Uterus (tissue), 3 donors: ENCODE measurements at regions not wholly inside any gene's neighbourhood (a gene's known extent, or its start where the extent isn't known, plus 50 kb on each side); places are given as distances from the start of the nearest gene placed in this dataset.

Experiments used
- DNase-seq, 2 donors: peaks; one replicate each; pipeline ENCODE4 v3.0.0-alpha.2; 2019 to 2020
- H3K27ac ChIP-seq, 2 donors: fragments of 200-600 bp; sonication (generic); 1 replicate in 1 of 2; 2 replicates in 1 of 2; pipeline ENCODE4 v1.5.1; 2016 to 2018
- H3K27me3 ChIP-seq, 2 donors: fragments of 200-600 bp; sonication (generic); one replicate each; pipeline ENCODE4 v1.5.1; 2018 to 2019; ENCODE audit warnings: control low read depth in 1 of 2
- H3K36me3 ChIP-seq, 2 donors: fragments of 200-600 bp; sonication (generic); one replicate each; pipeline ENCODE4 v1.5.1; 2019; ENCODE audit warnings: control low read depth in 1 of 2
- H3K4me1 ChIP-seq, 2 donors: fragments of 200-600 bp; sonication (generic); one replicate each; pipeline ENCODE4 v1.5.1; 2018 to 2019; ENCODE audit warnings: control low read depth in 1 of 2
- H3K4me3 ChIP-seq, 2 donors: fragments of 200-600 bp; sonication (generic); 1 replicate in 1 of 2; 2 replicates in 1 of 2; pipeline ENCODE4 v1.5.1; 2018 to 2019; ENCODE audit warnings: mild to moderate bottlenecking in 1 of 2
- H3K9me3 ChIP-seq, 2 donors: fragments of 200-600 bp; sonication (generic); one replicate each; pipeline ENCODE4 v1.5.1; 2019; ENCODE audit warnings: control low read depth in 1 of 2
- CTCF ChIP-seq, 4 experiments: fragments of 200-600 bp in 2 of 4; fragments of 450-650 bp in 2 of 4; sonication (generic) in 2 of 4; IDR thresholded peaks; one replicate each; pipeline ENCODE4 v1.5.1; 2016 to 2019; ENCODE audit warnings: antibody characterized with exemption in 4 of 4, mild to moderate bottlenecking in 2 of 4, moderate library complexity in 1 of 4
- POLR2A ChIP-seq, 2 donors: fragments of 450-650 bp; IDR thresholded peaks; one replicate each; pipeline ENCODE4 v1.6.1; 2016; ENCODE audit warnings: antibody characterized with exemption in 2 of 2, mild to moderate bottlenecking in 1 of 2, moderate library complexity in 1 of 2
- intact Hi-C: fragments of 100-400 bp; cut with DNase I; formaldehyde crosslinking; loops from one replicate; pipeline ENCODE4 v1.15.1; 2023; ENCODE audit warnings: low total_unique reads
- donor health status: DM: yes; HTN: yes; CAD: no.

GRCh38 chr18:34018336-34018735 lies 206.4 kb downstream of the NOL4 start:
- no peaks in the 10 kb centered on the region for H3K27me3 ChIP-seq
- no peak overlapping the region for H3K4me3 ChIP-seq
- no peak for DNase-seq
- no peaks in the 10 kb centered on the region for H3K36me3 ChIP-seq
- no peaks in the 10 kb centered on the region for H3K4me1 ChIP-seq
- intact Hi-C loops = no loop called here
- no peak overlapping the region for H3K27ac ChIP-seq
- no peaks in the 10 kb centered on the region for H3K9me3 ChIP-seq
- TF ChIP-seq POLR2A (IDR thresholded peaks at IDR 0.05) (no peak), CTCF (IDR thresholded peaks at IDR 0.05) (no peak)

DNA sequence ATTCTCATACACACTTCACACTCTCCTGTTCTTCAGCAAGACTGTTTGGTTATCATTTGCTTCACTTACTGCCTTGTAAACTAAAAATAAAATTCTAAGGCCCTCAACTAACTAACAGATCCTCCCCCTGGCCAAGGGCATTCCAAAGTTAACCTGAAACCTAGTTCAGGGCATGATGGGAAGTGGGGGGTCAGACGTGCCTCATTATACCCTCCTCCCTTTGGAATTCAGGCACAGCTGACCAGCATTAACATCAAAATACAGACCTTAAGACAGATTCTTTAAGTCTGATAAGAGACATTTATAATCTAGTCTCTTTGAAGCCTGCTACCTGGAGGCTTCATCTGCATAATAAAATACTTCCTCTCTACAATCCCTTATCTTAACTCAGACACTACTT lies 221.0 kb downstream of the NOL4 start:
- H3K36me3 ChIP-seq = no peaks in the 10 kb centered on the region
- no peaks in the 10 kb centered on the region for H3K27me3 ChIP-seq
- TF ChIP-seq POLR2A (IDR thresholded peaks at IDR 0.05) = no peak
- no peak for TF ChIP-seq CTCF (IDR thresholded peaks at IDR 0.05)
- no peaks in the 10 kb centered on the region for H3K9me3 ChIP-seq
- H3K4me3 ChIP-seq = no peak overlapping the region
- intact Hi-C loops = no loop called here
- no peak overlapping the region for H3K27ac ChIP-seq
- H3K4me1 ChIP-seq = no peaks in the 10 kb centered on the region
- DNase-seq = no peak

DNA sequence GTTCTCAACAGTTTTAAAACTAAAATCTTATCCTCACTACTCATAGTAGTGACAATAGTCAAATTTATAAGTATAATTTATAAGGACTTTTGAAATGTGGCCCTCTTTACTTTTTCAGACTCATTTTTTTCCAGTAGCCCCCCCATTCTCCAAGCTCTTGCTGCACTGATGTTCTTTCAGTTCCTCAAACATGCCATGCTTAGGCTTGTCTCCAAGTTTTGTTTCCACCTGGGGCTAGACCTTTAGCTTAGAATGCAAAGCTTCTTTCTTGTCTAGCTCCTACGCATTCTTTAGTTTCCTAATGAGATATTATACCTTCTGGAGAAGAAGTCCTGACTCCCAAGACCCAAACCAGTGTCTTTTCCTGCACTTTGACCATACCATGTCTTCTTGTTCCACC lies 222.6 kb downstream of the NOL4 start:
- Histone ChIP-seq H3K27me3 (no peaks in the 10 kb centered on the region), H3K4me1 (no peaks in the 10 kb centered on the region), H3K27ac (no peak overlapping the region), H3K9me3 (no peaks in the 10 kb centered on the region), H3K4me3 (no peak overlapping the region), H3K36me3 (no peaks in the 10 kb centered on the region)
- no peak for DNase-seq
- TF ChIP-seq POLR2A (IDR thresholded peaks at IDR 0.05) = no peak
- no peak for TF ChIP-seq CTCF (IDR thresholded peaks at IDR 0.05)
- intact Hi-C loops = no loop called here

- Histone ChIP-seq H3K4me3 (no peak overlapping the region), H3K36me3 (no peaks in the 10 kb centered on the region), H3K4me1 (no peaks in the 10 kb centered on the region), H3K9me3 (no peaks in the 10 kb centered on the region), H3K27ac (no peak overlapping the region), H3K27me3 (no peaks in the 10 kb centered on the region)
- TF ChIP-seq POLR2A (IDR thresholded peaks at IDR 0.05) (no peak), CTCF (IDR thresholded peaks at IDR 0.05) (no peak)
- DNase-seq = no peak
- intact Hi-C loops = no loop called here
Measured at GRCh38 chr18:34001376-34001775, 223.3 kb downstream of the NOL4 start.

DNA sequence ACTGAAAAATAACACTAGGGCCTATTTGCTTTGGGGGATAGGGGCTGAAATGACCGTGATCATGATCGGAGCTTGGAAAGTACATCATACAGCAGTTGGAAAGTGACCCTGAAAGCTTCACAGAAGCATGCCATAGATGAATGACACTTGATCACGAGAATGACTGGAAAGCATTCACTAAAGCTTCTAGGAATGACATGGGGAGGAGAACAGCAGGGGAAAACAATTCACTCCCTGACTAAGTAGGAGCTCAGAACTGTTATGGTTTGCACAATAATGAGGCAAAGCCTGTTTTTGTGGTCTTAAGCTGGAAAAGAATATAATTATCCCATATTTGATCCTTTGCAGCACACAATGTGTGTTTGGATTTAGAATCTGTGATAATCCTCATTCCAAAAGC lies 237.5 kb downstream of the NOL4 start:
- Histone ChIP-seq H3K4me1 (no peaks in the 10 kb centered on the region), H3K27ac (no peak overlapping the region), H3K27me3 (no peaks in the 10 kb centered on the region), H3K4me3 (no peak overlapping the region), H3K36me3 (no peaks in the 10 kb centered on the region), H3K9me3 (no peaks in the 10 kb centered on the region)
- TF ChIP-seq CTCF (IDR thresholded peaks at IDR 0.05) (no peak), POLR2A (IDR thresholded peaks at IDR 0.05) (no peak)
- DNase-seq = no peak
- intact Hi-C loops = no loop called here
